Tibial artery (tissue), 4 donors: ENCODE measurements at regions not wholly inside any gene's neighbourhood (a gene's known extent, or its start where the extent isn't known, plus 50 kb on each side); places are given as distances from the start of the nearest gene placed in this dataset.

Source experiments
- DNase-seq, 2 donors: peaks; one replicate each; pipeline ENCODE4 v3.0.0-alpha.2; 2019
- H3K27ac ChIP-seq, 2 donors: fragments of 200-600 bp; sonication (generic) in 1 of 2; 1 replicate in 1 of 2; 2 replicates in 1 of 2; pipeline ENCODE4 v1.5.1; 2018 to 2019; ENCODE audit warnings: mild to moderate bottlenecking in 1 of 2
- H3K27me3 ChIP-seq, 2 donors: fragments of 200-600 bp; sonication (generic) in 1 of 2; one replicate each; pipeline versions ENCODE4 v1.5.1 to v1.6.0; 2016 to 2019
- H3K36me3 ChIP-seq, 3 donors: fragments of 200-600 bp; sonication (generic) in 2 of 3; one replicate each; pipeline ENCODE4 v1.5.1; 2016 to 2019; ENCODE audit warnings: mild to moderate bottlenecking in 2 of 3
- H3K4me1 ChIP-seq, 4 donors: fragments of 200-600 bp; sonication (generic) in 2 of 4; 1 replicate in 3 of 4; 2 replicates in 1 of 4; pipeline ENCODE4 v1.5.1; 2016 to 2019
- H3K4me3 ChIP-seq, 2 donors: fragments of 200-600 bp; sonication (generic) in 1 of 2; 1 replicate in 1 of 2; 2 replicates in 1 of 2; pipeline ENCODE4 v1.5.1; 2018 to 2019; ENCODE audit warnings: mild to moderate bottlenecking in 2 of 2
- H3K9me3 ChIP-seq, 3 donors: fragments of 200-600 bp; sonication (generic) in 1 of 3; one replicate each; pipeline ENCODE4 v1.5.1; 2016 to 2019
- intact Hi-C: fragments of 100-400 bp; cut with DNase I; formaldehyde crosslinking; loops from one replicate; pipeline ENCODE4 v1.15.0; 2023; ENCODE audit warnings: low total_unique reads
- TF ChIP-seq, protein P1 (sequence below), 2 experiments: fragments of 200-600 bp in 1 of 2; fragments of 450-650 bp in 1 of 2; IDR thresholded peaks; one replicate each; pipeline ENCODE4 v1.5.1; 2017 to 2019; ENCODE audit warnings: antibody characterized with exemption in 2 of 2, mild to moderate bottlenecking in 1 of 2, moderate library complexity in 1 of 2

GRCh38 chr13:85080691-85081090, 718.5 kb downstream of the SLITRK6 start:
- H3K4me1 ChIP-seq = no peaks in the 10 kb centered on the region
- no peak overlapping the region for H3K27ac ChIP-seq
- TF ChIP-seq, protein P1, sequence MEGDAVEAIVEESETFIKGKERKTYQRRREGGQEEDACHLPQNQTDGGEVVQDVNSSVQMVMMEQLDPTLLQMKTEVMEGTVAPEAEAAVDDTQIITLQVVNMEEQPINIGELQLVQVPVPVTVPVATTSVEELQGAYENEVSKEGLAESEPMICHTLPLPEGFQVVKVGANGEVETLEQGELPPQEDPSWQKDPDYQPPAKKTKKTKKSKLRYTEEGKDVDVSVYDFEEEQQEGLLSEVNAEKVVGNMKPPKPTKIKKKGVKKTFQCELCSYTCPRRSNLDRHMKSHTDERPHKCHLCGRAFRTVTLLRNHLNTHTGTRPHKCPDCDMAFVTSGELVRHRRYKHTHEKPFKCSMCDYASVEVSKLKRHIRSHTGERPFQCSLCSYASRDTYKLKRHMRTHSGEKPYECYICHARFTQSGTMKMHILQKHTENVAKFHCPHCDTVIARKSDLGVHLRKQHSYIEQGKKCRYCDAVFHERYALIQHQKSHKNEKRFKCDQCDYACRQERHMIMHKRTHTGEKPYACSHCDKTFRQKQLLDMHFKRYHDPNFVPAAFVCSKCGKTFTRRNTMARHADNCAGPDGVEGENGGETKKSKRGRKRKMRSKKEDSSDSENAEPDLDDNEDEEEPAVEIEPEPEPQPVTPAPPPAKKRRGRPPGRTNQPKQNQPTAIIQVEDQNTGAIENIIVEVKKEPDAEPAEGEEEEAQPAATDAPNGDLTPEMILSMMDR (IDR thresholded peaks at IDR 0.05) = no peak
- H3K36me3 ChIP-seq = no peaks in the 10 kb centered on the region
- no peak overlapping the region for H3K4me3 ChIP-seq
- intact Hi-C loops = no loop called here
- H3K9me3 ChIP-seq = no peaks in the 10 kb centered on the region
- H3K27me3 ChIP-seq = no peaks in the 10 kb centered on the region
- no peak for DNase-seq

- intact Hi-C loops = no loop called here
- Histone ChIP-seq H3K36me3 (no peaks in the 10 kb centered on the region), H3K4me1 (no peaks in the 10 kb centered on the region), H3K9me3 (no peaks in the 10 kb centered on the region), H3K4me3 (no peak overlapping the region), H3K27me3 (no peaks in the 10 kb centered on the region), H3K27ac (no peak overlapping the region)
- TF ChIP-seq, protein P1 (IDR thresholded peaks at IDR 0.05) = no peak
- no peak for DNase-seq
These were observed 722.9 kb downstream of the SLITRK6 start for GRCh38 chr13:85076343-85076742.

DNA sequence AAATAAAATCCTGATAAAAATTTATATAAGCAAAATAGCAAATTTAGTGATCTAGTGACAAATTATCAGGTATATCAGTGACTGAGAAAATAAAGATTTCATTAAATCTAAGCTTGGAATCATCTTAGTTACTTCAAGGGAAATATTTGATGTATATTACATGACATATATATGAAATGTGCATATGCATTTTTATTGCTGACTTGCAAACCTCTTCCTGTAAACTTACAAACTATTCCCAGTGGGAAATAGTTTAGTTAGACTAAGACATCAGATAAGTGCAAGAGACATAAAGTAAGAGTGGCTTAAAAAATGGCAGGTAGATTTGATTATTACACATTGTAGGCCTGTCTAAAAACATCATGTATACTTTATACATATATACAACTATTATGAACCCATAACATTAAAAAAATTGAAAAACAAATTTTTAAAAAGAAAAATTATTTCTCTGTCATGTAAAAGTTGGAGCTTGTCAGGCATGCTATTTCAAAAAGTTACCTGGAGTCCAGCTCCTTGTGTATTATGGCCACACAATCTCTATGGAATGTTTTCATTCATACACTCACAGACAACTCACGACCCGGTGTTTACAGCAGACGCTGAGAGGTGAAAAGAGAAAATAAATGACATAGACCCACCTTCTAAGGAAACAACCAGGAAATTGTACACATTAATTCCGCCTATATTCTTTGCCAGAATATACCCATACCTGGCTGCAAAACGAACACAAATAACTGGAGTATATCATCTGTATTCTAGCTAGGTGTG, 724.5 kb downstream of the SLITRK6 start:
- intact Hi-C loops = no loop called here
- Histone ChIP-seq H3K27ac (no peak overlapping the region), H3K27me3 (no peaks in the 10 kb centered on the region), H3K4me3 (no peak overlapping the region), H3K4me1 (no peaks in the 10 kb centered on the region), H3K9me3 (no peaks in the 10 kb centered on the region), H3K36me3 (no peaks in the 10 kb centered on the region)
- TF ChIP-seq, protein P1 (IDR thresholded peaks at IDR 0.05) = no peak
- no peak for DNase-seq

DNA sequence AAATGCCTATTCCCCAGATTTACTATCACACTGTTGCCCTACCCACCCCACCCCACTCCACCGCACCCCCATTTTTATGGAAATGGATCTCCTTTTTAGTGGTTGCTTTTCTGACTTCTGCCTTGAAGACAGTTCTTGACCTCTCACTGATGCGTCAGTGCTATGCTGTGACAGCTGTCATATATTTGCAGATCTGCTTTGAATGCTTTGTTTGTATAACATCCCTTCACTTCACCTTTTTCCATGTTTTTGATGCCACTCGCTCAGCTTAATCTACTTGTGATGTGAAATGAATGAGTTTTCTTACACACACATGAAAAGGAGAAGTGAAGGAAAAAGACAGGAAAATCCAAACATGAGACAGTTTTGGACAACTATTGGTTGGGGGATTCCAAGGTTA, 731.0 kb downstream of the SLITRK6 start:
- Histone ChIP-seq H3K4me1 (no peaks in the 10 kb centered on the region), H3K9me3 (no peaks in the 10 kb centered on the region), H3K27ac (no peak overlapping the region), H3K27me3 (no peaks in the 10 kb centered on the region), H3K4me3 (no peak overlapping the region), H3K36me3 (no peaks in the 10 kb centered on the region)
- no peak for DNase-seq
- intact Hi-C loops = no loop called here
- TF ChIP-seq, protein P1 (IDR thresholded peaks at IDR 0.05) = no peak

DNA sequence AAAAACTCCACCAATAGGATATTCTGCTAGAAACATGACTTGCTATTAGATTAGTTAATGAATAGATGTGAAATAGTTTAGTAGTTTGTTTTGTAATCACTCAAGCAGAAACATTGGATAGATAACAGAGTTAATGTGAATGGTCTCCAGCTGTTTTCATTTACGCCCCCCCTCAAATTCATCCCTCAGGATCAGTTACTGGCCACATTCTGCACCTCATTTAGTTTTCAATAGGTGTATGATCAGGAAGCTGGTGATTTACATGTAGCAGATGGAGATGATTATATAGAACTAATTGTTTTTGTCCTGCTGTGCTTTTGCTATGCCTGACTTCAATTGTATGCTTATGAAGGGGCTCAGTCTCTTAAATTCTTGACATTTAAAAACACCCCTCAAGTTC, 759.0 kb downstream of the SLITRK6 start:
- Histone ChIP-seq H3K27me3 (no peaks in the 10 kb centered on the region), H3K4me3 (no peak overlapping the region), H3K27ac (no peak overlapping the region), H3K9me3 (no peaks in the 10 kb centered on the region), H3K36me3 (no peaks in the 10 kb centered on the region), H3K4me1 (no peaks in the 10 kb centered on the region)
- intact Hi-C loops = no loop called here
- TF ChIP-seq, protein P1 (IDR thresholded peaks at IDR 0.05) = no peak
- no peak for DNase-seq
